DOHH2 (cell line): ENCODE measurements at regions not wholly inside any gene's neighbourhood (a gene's known extent, or its start where the extent isn't known, plus 50 kb on each side); places are given as distances from the start of the nearest gene placed in this dataset.

Experiments
- H3F3A ChIP-seq: fragments of 200-600 bp; sonication (generic), shearing (Covaris generic); 2 replicates; pipeline ENCODE4 v1.6.0; 2016; ENCODE audit warnings: antibody characterized with exemption, mild to moderate bottlenecking; ENCODE audit not compliant: control insufficient read depth, insufficient read depth
- H3K27ac ChIP-seq: fragments of 200-600 bp; sonication (generic); 2 replicates; pipeline ENCODE4 v1.5.1; 2014; ENCODE audit warnings: low read depth, mild to moderate bottlenecking, low read length, moderate library complexity
- H3K27me3 ChIP-seq: fragments of 200-600 bp; sonication (generic); 2 replicates; pipeline ENCODE4 v1.6.1; 2014; ENCODE audit warnings: mild to moderate bottlenecking, low read length, mixed read lengths; ENCODE audit not compliant: control insufficient read depth
- H3K36me3 ChIP-seq: fragments of 200-600 bp; sonication (generic); 2 replicates; pipeline ENCODE4 v1.6.1; 2014; ENCODE audit warnings: mild to moderate bottlenecking, low read length, moderate library complexity, mixed read lengths; ENCODE audit not compliant: control insufficient read depth
- H3K4me1 ChIP-seq: fragments of 200-600 bp; sonication (generic); 2 replicates; pipeline ENCODE4 v1.6.1; 2014; ENCODE audit warnings: mild to moderate bottlenecking, low read length, mixed read lengths; ENCODE audit not compliant: control insufficient read depth
- H3K4me2 ChIP-seq: fragments of 200-600 bp; sonication (generic); 2 replicates; pipeline ENCODE4 v1.6.0; 2014; ENCODE audit warnings: mild to moderate bottlenecking, low read length, moderate library complexity
- H3K4me3 ChIP-seq: fragments of 200-600 bp; sonication (generic); 2 replicates; pipeline ENCODE4 v1.5.1; 2014; ENCODE audit warnings: mild to moderate bottlenecking, low read length, mixed read lengths
- H3K79me2 ChIP-seq: fragments of 200-600 bp; sonication (generic); 2 replicates; pipeline ENCODE4 v1.6.1; 2014; ENCODE audit warnings: mild to moderate bottlenecking, low read length, mixed read lengths; ENCODE audit not compliant: control insufficient read depth
- H3K9me2 ChIP-seq: fragments of 200-600 bp; sonication (generic); replicated peaks from 2 replicates; pipeline ENCODE4 v1.6.1; 2014; ENCODE audit warnings: mild to moderate bottlenecking, low read length, mixed read lengths; ENCODE audit not compliant: control insufficient read depth
- H3K9me3 ChIP-seq: fragments of 200-600 bp; sonication (generic); 2 replicates; pipeline ENCODE4 v1.6.1; 2014; ENCODE audit warnings: antibody characterized with exemption, low read length, mixed read lengths; ENCODE audit not compliant: control insufficient read depth, insufficient read depth
- H4K20me1 ChIP-seq: fragments of 200-600 bp; sonication (generic); 2 replicates; pipeline ENCODE4 v1.6.0; 2014; ENCODE audit warnings: low read depth, mild to moderate bottlenecking, antibody characterized with exemption, low read length, moderate library complexity; ENCODE audit not compliant: control insufficient read depth, insufficient read depth
- EZH2phosphoT487 ChIP-seq: fragments of 200-600 bp; sonication (generic); IDR thresholded peaks from 2 replicates; pipeline ENCODE4 v1.6.1; 2017; ENCODE audit warnings: borderline replicate concordance, mild to moderate bottlenecking, antibody characterized with exemption, low read length, moderate library complexity, mixed read lengths
- TF ChIP-seq, protein P1 (sequence below): fragments of 200-600 bp; sonication (generic); IDR thresholded peaks from one replicate; pipeline ENCODE4 v1.5.1; 2014; ENCODE audit warnings: antibody characterized with exemption, mild to moderate bottlenecking, low read depth, low read length; ENCODE audit not compliant: poor library complexity, severe bottlenecking

- Histone ChIP-seq H3F3A (no peaks in the 10 kb centered on the region), H3K4me2 (no peak overlapping the region), H3K9me3 (no peaks in the 10 kb centered on the region; the same call in 1 of the 2 replicates), H3K27ac (no peak overlapping the region), H3K4me1 (no peaks in the 10 kb centered on the region), H3K36me3 (no peaks in the 10 kb centered on the region), H3K9me2 (no peaks in the 10 kb centered on the region), H3K4me3 (no peak overlapping the region), H4K20me1 (no peaks in the 10 kb centered on the region), H3K79me2 (no peaks in the 10 kb centered on the region), H3K27me3 (no peaks in the 10 kb centered on the region)
- no peak for TF ChIP-seq EZH2phosphoT487
- TF ChIP-seq, protein P1, sequence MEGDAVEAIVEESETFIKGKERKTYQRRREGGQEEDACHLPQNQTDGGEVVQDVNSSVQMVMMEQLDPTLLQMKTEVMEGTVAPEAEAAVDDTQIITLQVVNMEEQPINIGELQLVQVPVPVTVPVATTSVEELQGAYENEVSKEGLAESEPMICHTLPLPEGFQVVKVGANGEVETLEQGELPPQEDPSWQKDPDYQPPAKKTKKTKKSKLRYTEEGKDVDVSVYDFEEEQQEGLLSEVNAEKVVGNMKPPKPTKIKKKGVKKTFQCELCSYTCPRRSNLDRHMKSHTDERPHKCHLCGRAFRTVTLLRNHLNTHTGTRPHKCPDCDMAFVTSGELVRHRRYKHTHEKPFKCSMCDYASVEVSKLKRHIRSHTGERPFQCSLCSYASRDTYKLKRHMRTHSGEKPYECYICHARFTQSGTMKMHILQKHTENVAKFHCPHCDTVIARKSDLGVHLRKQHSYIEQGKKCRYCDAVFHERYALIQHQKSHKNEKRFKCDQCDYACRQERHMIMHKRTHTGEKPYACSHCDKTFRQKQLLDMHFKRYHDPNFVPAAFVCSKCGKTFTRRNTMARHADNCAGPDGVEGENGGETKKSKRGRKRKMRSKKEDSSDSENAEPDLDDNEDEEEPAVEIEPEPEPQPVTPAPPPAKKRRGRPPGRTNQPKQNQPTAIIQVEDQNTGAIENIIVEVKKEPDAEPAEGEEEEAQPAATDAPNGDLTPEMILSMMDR: no peak
Measured at GRCh38 chr13:47415048-47415447, 518.2 kb upstream of the HTR2A start.

- TF ChIP-seq, protein P1: no peak
- no peak for TF ChIP-seq EZH2phosphoT487
Measured at GRCh38 chr13:47413526-47413925, 516.7 kb upstream of the HTR2A start.

GRCh38 chr13:47413112-47413511, 516.3 kb upstream of the HTR2A start:
- H3K27ac ChIP-seq: no peak overlapping the region
- no peaks in the 10 kb centered on the region; the same call in 1 of the 2 replicates for H3K9me3 ChIP-seq
- H3K27me3 ChIP-seq: no peaks in the 10 kb centered on the region
- H3K79me2 ChIP-seq: no peaks in the 10 kb centered on the region
- no peak overlapping the region for H3K4me2 ChIP-seq
- no peaks in the 10 kb centered on the region for H3K4me1 ChIP-seq
- no peaks in the 10 kb centered on the region for H3K9me2 ChIP-seq
- no peak overlapping the region for H3K4me3 ChIP-seq
- TF ChIP-seq EZH2phosphoT487: no peak
- TF ChIP-seq, protein P1: no peak
- no peaks in the 10 kb centered on the region for H3F3A ChIP-seq
- no peaks in the 10 kb centered on the region for H4K20me1 ChIP-seq
- H3K36me3 ChIP-seq: no peaks in the 10 kb centered on the region

More at GRCh38 chr13:47413526-47413925, 516.7 kb upstream of the HTR2A start:
- H3K9me3 ChIP-seq: no peaks in the 10 kb centered on the region; the same call in 1 of the 2 replicates
- H3K36me3 ChIP-seq: no peaks in the 10 kb centered on the region
- H3K27me3 ChIP-seq: no peaks in the 10 kb centered on the region
- no peaks in the 10 kb centered on the region for H3F3A ChIP-seq
- no peaks in the 10 kb centered on the region for H4K20me1 ChIP-seq
- no peaks in the 10 kb centered on the region for H3K9me2 ChIP-seq
- H3K4me3 ChIP-seq: no peak overlapping the region
- H3K4me1 ChIP-seq: no peaks in the 10 kb centered on the region
- H3K27ac ChIP-seq: no peak overlapping the region
- H3K4me2 ChIP-seq: no peak overlapping the region
- no peaks in the 10 kb centered on the region for H3K79me2 ChIP-seq
